Stimulated activated CD4-positive, alpha-beta T cell treated with anti-CD3 and anti-CD28 coated beads, Interleukin-4, amount 100 ng/mL, for 1 hour (primary cell): ENCODE measurements at regions not wholly inside any gene's neighbourhood (a gene's known extent, or its start where the extent isn't known, plus 50 kb on each side); places are given as distances from the start of the nearest gene placed in this dataset.
A peak's percentile ranks its signal among the peaks of the same experiment; 100 is the strongest.
"Not testable (repeated sequence)": the region's sequence is repeated elsewhere in the genome, so short reads cannot be mapped to it uniquely, and the experiment has no call there.

Source experiments
- DNase-seq: peaks from one replicate; pipeline ENCODE4 v3.0.0-alpha.2; 2020

DNA sequence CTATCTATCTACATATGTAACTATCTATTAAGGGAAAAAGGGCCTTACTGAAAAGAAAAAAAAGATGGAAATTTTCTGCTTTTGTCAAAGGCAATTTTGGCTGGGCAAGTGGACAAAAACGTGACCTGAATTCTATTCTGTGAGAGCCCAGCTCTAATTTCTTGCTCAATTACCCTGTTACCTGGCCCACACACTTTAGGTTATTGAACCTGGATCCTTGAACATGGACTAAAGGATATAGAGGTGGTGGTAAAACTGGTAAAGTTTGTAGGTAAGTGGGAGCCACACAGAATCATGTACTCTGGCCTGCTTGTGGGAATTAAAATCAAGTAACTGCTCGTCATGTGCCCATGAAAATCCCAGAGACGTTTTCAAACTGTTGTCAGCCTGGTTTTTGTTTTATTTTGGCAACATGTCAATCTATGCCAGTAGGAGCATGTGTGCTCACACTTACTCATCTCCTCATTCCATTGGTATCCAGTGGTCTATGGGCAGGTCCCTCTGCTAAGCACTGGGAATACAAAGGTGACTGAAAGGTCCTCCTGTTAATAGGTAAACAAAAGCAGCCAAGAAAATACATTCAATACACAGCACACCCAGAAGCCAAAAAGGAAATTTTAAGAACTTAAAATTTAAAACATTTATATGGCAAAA is 113.7 kb upstream of the WARS2 start:
- no peak for DNase-seq

DNA sequence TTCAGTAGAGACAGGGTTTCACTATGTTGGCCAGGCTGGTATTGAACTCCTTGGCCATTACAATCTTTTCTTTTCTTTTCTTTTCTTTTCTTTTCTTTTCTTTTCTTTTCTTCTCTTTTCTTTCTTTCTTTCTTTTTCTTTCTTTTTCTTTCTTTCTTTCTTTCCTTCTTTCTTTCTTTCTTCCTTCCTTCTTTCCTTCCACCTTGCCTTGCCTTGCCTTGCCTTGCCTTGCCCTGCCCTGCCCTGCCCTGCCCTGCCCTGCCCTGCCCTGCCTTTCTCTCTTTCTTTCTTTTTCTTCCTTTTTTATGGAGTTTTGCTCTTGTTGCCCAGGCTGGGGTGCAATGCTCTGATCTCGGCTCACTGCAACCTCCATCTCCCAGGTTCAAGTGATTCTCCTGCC is 112.5 kb upstream of the HAO2 start:
- DNase-seq: not testable (repeated sequence)

DNA sequence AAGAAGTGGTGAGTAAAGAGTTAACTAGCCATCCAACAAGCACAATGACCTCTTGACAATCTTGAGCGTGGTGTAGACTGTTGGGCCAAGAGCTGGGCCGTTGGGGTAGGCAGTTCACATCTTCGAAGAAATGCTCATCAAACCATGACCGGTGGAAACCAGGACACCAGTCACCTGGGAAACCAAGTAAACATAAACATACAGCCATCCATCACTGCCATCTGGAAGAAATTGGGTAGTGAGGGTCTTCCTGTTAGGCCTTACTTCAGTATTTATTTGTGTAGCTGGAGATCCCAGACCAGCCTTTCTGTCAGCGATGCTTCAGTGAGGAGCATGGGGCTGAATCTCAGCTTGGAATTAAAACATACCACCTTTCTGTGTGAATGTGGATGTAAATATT is 108.1 kb upstream of the HAO2 start:
- no peak for DNase-seq

DNA sequence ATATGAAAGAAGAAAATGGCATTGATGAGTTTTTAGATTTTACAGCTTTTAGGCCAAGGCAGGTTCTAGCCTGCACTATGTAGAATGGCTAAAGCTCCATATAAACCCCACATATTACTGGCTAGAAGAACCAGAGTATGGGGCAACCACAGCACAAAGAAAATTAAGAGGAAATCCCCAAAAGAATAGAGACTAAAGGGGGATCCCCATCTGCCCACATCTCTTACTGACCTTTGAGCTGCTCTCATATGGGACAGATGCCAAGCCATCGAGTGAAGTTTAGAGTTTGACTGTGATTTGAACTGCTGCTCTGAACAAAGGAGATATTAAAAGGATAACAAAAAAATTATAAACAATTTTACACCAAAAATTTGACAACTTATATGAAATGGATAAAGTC is 102.2 kb upstream of the HAO2 start:
- no peak for DNase-seq

DNA sequence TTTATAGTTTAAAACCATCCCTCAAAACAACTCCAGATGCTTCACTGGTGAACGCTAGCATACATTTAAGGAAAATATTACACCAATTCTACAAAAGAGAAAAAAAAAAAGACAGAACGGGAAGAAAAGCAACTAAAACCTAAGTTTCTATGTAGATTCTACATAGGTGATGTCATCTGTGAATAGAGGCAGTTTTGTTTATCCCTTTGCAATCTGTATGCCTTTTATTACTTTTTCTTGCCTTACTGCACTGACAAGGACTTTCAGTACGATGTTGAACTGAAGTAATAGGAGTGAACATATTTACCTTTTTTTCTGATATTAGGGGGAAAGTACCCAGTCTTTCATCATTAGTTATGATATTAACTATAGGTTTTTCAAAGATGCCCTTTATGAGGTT is 101.7 kb upstream of the HAO2 start:
- DNase-seq: no peak

DNA sequence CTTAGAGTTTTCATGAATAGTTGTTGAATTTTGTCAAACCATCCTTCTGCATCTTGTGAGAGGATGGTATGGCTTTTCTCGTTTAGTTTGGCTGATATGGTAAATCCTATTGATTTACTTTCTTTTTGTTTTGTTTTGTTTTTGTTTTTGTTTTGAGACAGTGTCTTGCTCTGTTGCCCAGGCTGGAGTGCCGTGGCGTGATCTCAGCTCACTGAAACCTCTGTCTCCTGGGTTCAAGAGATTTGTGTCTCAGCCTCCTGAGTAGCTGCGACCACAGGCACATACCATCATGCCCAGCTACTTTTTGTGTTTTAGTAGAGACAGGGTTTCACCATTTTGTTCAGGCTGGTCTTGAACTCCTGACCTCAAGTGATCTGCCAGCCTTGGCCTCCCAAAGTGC is 101.3 kb upstream of the HAO2 start:
- DNase-seq: not testable (repeated sequence)

- no peak for DNase-seq
Measured at GRCh38 chr1:119268879-119269278, 99.7 kb upstream of the HAO2 start.

DNA sequence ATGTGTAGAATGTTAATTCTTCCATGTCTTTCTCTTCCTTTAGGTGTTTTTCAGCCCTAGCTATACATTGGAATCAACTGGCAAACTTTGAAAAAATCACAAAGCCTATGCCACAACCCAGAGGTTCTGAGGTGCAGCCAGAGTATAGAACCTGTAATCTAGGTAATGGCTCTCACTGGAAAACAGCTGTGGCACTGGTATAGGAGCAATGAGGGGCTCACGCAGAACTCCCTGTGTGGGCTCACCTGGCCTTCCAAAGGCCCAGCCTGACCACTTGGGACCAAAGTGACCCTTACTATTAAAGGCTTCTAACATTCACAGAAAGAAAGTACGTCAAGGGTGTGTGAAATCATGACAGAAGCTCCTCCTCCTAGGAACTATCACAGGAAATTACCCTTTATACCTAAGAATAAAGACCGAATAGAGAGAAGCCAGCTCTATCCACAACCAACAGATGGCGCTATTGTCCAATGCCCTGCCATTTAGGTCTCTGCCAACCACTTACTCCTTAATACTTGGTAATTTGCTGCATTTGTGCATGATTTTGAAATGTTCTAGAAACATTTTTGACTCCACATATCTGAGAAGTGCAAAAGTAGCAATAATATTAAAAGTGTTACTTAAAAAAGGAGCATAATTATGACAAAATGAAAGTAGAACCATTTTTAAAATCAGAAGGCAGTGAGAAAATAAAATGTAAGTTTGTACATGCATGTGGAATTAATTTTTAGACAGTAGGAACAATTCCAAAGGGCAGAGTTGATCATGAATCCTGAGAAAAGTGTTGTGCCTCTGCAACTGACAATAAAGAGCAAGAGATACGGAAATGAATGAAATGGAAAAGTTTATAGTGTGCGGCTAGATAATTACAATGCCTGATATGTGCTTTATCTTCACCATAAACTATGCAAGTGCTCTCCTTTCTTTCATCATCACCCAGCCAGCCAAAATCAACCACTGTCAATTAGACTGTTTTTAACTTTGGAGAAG is 93.1 kb upstream of the HAO2 start:
- DNase-seq: peak; percentile 8

DNA sequence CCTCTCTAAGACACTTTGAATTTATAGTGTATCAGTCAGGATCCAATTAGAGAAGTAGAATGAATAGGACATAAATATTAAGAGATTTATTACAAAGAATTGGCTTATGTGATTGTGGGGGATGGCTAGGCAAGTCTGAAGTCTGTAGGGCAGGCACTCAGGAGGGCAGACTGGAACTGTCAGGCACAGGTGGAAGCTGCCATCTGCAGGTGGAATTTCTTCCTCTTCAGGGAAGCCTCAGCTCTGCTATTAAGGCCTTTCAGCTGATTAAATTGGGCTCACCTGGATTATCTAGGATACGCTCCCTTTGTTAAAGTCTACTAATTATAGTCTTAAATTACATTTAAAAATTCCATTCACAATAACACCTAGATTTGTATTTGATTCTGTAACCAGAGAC is 92.0 kb upstream of the HAO2 start:
- DNase-seq: no peak

GRCh38 chr1:119279456-119280381 is 88.9 kb upstream of the HAO2 start:
- no peak for DNase-seq

GRCh38 chr1:119285482-119285881 is 83.1 kb upstream of the HAO2 start:
- no peak for DNase-seq

GRCh38 chr1:119286587-119287181 is 81.9 kb upstream of the HAO2 start:
- no peak for DNase-seq

DNA sequence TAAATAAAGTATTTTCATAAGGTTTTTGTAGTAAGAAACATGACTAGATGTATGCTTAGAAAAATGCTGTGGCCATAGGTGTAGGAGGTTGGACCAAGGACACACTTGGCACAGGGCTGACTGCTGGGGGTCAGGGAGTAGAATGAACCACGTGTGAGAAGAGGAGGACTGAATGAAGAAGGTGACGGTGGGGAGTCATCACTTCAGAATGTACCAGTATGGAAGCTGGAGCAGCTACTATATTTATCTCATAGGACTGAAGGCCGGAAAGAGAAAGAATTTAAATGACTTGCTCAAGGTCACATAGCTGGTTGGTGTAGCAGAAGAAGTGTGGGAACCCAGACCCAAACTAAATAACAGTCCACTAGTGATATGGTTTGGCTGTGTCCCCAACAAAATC is 79.8 kb upstream of the HAO2 start:
- DNase-seq: no peak

GRCh38 chr1:119290297-119290696 is 78.3 kb upstream of the HAO2 start:
- DNase-seq: no peak

DNA sequence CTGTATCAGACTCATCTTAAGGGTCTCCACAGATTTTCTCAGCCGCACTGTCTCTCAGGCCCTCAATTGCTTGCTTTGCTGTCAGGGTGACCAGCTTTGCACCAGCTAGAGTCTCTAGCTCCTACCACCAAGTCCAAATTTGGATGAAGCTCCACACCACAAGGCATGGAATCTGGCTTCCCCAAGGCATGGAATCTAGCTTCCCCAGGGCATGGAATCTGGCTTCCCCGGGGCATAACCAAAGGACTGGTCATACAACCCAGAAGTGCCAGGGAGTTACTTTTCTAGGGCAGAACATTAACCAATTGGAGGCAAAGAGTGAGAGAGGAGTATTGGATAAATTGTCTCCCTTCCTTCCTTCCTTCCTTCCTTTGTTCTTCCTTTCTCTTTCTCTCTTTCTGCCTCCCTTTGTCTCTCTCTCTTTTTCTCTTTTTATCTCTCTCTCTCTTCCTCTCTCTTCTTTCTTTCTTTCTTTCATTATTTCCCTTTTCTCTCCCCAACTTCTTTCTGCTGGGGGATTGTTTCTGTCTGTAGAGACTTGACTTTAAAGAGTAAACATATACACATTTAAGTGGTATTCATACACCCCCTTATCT is 76.9 kb upstream of the HAO2 start:
- DNase-seq: no peak

DNA sequence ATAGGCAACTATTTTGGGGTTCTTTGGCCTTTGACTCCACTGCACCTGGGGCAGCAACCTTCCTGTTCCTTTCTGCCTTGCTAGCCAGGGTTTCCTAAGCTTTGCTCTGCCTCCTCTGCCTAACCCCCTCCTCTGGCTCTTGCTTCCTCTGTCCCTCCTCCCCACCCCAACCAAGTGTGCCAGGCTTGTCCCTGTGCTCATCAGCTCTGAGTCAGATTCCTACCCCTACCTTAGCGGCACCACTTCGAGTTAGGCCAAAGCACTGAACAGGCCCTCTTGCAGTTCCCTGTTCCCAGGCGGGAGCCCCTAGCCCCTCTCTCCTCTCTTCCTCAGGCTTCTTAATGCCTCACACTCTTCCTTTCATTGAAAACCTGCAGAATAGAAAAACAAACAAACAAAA is 74.8 kb upstream of the HAO2 start:
- no peak for DNase-seq

DNA sequence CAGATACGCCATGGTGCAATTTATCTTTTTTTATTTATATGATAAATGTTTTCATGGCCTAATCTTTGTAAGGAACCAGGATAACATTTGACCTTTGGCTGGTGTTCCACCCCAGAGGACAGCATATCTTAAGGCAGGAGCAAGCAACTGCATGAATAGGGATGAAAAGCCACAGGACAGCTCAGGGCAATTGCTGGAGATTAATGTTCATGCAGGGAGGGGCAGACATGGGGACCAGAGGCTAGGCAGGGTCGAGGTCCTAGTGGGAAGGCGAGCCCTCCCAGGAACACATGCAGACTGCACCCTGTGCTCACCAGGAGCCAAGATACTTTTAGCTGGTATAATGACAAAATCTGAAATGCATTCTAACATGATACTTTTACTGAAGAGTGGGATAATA is 74.4 kb upstream of the HAO2 start:
- no peak for DNase-seq

DNA sequence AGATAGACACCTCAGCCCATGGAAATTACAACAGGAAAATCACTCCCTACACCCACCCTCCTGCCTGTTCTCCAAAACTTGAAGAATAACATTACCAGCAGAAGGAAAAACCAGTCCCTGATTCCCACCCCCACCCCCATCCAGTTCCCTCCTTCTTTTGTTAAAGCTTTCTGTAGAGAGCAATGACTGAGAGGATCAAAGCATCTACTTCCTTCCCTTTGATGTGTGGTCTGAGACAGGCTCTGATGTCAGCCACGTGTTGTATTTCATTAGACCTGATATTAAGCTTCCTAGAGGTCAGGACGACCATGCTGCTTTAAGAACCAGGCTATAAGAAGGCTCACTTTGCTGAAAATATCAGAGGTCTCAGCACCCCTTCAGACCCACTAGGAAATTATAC is 73.9 kb upstream of the HAO2 start:
- no peak for DNase-seq

DNA sequence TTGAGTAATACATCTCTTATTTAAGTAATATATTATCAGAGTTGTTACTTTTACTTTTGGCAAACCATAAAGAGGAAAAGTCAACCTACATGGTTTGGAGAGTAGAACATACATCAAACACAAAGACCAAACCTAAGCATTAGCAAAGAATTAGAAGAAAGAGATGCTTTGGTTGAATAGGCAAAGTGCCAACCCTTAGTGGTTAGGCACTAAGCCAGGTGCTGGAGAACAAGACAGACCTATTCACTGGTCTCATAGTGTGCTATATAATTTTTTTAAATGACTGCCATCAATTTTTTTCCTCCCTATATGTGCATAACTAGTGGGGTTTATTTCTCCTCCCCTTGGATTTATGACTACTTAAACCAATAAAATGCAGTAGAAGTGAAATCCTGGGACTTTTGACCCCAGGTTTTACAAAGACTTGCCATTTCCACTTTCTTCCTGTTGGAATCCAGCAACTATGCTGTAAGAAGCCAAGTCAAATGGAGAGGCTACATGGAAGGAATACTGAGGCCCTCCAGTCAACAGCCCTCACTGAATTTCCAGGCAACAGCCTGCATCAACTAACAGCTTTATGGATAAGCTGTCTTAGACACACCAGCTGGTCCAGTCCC is 69.8 kb upstream of the HAO2 start:
- no peak for DNase-seq

DNA sequence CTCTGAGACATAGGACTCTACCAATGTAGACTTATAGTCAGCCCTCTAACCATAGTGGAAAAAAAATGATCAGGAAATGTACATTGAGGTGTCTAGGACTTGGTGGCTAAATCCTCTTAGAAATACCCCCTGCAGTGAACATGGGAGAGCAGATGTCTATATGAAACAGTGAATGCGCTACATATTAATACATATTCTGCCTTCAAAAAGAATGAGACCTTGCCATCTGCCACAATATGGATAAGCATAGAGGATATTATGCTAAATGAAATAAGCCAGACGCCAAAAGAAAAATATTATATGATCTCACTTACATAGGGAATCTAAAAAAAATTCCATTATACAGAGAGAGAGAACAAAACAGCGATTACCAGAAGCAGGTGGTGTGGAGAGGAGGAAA is 66.6 kb upstream of the HAO2 start:
- DNase-seq: no peak

GRCh38 chr1:119308130-119308700 is 60.4 kb upstream of the HAO2 start:
- DNase-seq: no peak

DNA sequence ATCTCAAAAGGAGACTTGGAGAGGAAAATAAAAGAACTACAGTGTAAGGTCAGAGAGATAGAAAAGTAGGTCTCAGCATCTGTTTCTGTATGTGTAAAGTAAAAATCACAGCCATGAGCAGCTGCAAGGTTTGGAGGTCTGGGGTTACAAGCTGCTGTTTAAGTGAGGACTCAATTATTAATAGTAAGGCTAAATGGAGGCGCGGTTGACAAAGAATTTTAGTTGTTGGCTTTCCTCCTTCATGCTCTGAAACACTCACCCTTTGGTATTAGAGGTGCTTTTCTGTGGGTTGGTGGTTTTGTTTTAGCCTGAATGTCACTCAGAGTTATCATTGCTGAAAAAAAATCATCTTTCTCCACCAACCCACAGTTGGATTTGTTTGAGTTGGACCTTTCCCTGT is 59.8 kb upstream of the HAO2 start:
- no peak for DNase-seq
